WI38 (cell line): ENCODE measurements at regions not wholly inside any gene's neighbourhood (a gene's known extent, or its start where the extent isn't known, plus 50 kb on each side); places are given as distances from the start of the nearest gene placed in this dataset.

Experiments
- H3K4me3 ChIP-seq: 2 replicates; pipeline ENCODE4 v1.5.1; 2011; ENCODE audit warnings: low read depth, mild to moderate bottlenecking, control low read depth, low read length
- CTCF ChIP-seq: IDR thresholded peaks from 2 replicates; pipeline ENCODE4 v1.5.1; 2012; ENCODE audit warnings: low read depth, mild to moderate bottlenecking, control low read depth, low read length

- no peak for TF ChIP-seq CTCF
Measured at GRCh38 chr2:180412219-180412618, 405.1 kb upstream of the CWC22 start.

GRCh38 chr2:180411661-180412060 lies 404.6 kb upstream of the CWC22 start:
- H3K4me3 ChIP-seq = no peak overlapping the region
- no peak for TF ChIP-seq CTCF

More at GRCh38 chr2:180412219-180412618, 405.1 kb upstream of the CWC22 start:
- no peak overlapping the region for H3K4me3 ChIP-seq

GRCh38 chr2:180406687-180407086 lies 399.6 kb upstream of the CWC22 start:
- TF ChIP-seq CTCF = no peak

GRCh38 chr2:180405520-180405919 lies 398.4 kb upstream of the CWC22 start:
- no peak overlapping the region for H3K4me3 ChIP-seq
- no peak for TF ChIP-seq CTCF

More at GRCh38 chr2:180406687-180407086, 399.6 kb upstream of the CWC22 start:
- no peak overlapping the region for H3K4me3 ChIP-seq

GRCh38 chr2:180394305-180394704 lies 387.2 kb upstream of the CWC22 start:
- no peak overlapping the region for H3K4me3 ChIP-seq
- no peak for TF ChIP-seq CTCF

- H3K4me3 ChIP-seq = no peak overlapping the region
- TF ChIP-seq CTCF = no peak
Measured at GRCh38 chr2:180385601-180386201, 378.6 kb upstream of the CWC22 start.

GRCh38 chr2:180376066-180376465 lies 369.0 kb upstream of the CWC22 start:
- no peak for TF ChIP-seq CTCF
- H3K4me3 ChIP-seq = no peak overlapping the region
